ENCODE measurements at regions not wholly inside any gene's neighbourhood (a gene's known extent, or its start where the extent isn't known, plus 50 kb on each side); places are given as distances from the start of the nearest gene placed in this dataset.
A peak's percentile ranks its signal among the peaks of the same experiment; 100 is the strongest.

GRCh38 chr2:215830304-215830703, 183.0 kb downstream of the MREG start:
- Histone ChIP-seq H3K27ac (ENCODE audit: low read depth, low read length) (no peak overlapping the region), H2BK120ac (replicated peaks; ENCODE audit: low read depth, low read length) (no peak overlapping the region), H3K79me2 (ENCODE audit: control insufficient read depth in 1 of 2, insufficient read depth in 2 of 2, low read length in 2 of 2) (no peaks in the 10 kb centered on the region), H3K9ac (replicated peaks in 1 of 4; ENCODE audit: extremely low read depth in 1 of 4, low read depth in 3 of 4, low read length in 3 of 4) (no peak overlapping the region), H3K4me2 (ENCODE audit: insufficient read depth in 1 of 2, low read depth in 2 of 2, low read length in 2 of 2) (no peak overlapping the region), H4K91ac (replicated peaks; ENCODE audit: insufficient read length, low read length) (peak overlapping the region; percentile 71), H3K18ac (ENCODE audit: extremely low read depth, low read length) (no peak overlapping the region), H2BK20ac (ENCODE audit: low read length) (no peak overlapping the region), H2AFZ (ENCODE audit: low read length) (no peak overlapping the region), H3K56ac (replicated peaks; ENCODE audit: insufficient read length, low read depth, low read length) (no peak overlapping the region), H3K79me1 (ENCODE audit: low read depth, low read length) (no peaks in the 10 kb centered on the region), H3K4ac (replicated peaks; ENCODE audit: insufficient read length, low read depth, low read length) (no peak overlapping the region), H3K23me2 (ENCODE audit: low read depth, low read length) (no peaks in the 10 kb centered on the region), H3K4me1 (replicated peaks in 1 of 4; ENCODE audit: control insufficient read depth in 3 of 4, insufficient read depth in 4 of 4, low read length in 3 of 4) (no peaks in the 10 kb centered on the region), H3K27me3 (replicated peaks in 1 of 4; ENCODE audit: control insufficient read depth in 3 of 4, extremely low read depth in 1 of 4, insufficient read depth in 3 of 4, low read length in 3 of 4) (no peaks in the 10 kb centered on the region), H4K5ac (ENCODE audit: insufficient read length, low read depth, low read length) (no peak overlapping the region), H3K9me3 (ENCODE audit: insufficient read depth in 2 of 2, low read depth in 1 of 2, low read length in 1 of 2) (no peaks in the 10 kb centered on the region), H3K36me3 (ENCODE audit: control insufficient read depth in 2 of 4, insufficient read depth in 4 of 4, low read length in 3 of 4) (no peaks in the 10 kb centered on the region), H4K8ac (ENCODE audit: extremely low read depth, insufficient read depth, low read length) (no peak overlapping the region), H3K23ac (ENCODE audit: insufficient read length) (no peak overlapping the region), H4K20me1 (replicated peaks in 1 of 2; ENCODE audit: control insufficient read depth in 1 of 2, insufficient read depth in 2 of 2, low read length in 2 of 2) (no peaks in the 10 kb centered on the region), H3K14ac (ENCODE audit: insufficient read length) (no peak overlapping the region), H2BK15ac (ENCODE audit: low read length) (no peak overlapping the region), H3K4me3 (ENCODE audit: extremely low read depth in 1 of 4, insufficient read depth in 2 of 4, low read depth in 3 of 4, low read length in 4 of 4) (no peak overlapping the region), H2BK5ac (ENCODE audit: low read depth, low read length) (no peak overlapping the region), H2AK5ac (ENCODE audit: low read depth, low read length) (no peak overlapping the region), H2BK12ac (ENCODE audit: low read depth, low read length) (no peak overlapping the region)
- WGBS, 2 experiments (ENCODE audit: extremely low coverage in 1 of 2, insufficient coverage in 1 of 2, insufficient read length in 1 of 2, insufficient replicate concordance in 2 of 2, low coverage in 1 of 2, low lambda C conversion rate in 2 of 2, missing lambda C conversion rate in 1 of 2): 78% methylated on average over 4 of the region's 4 CpGs; no CpG with 5 or more reads in 1 of the 2 experiments
- CTCF ChIA-PET (ENCODE audit: partially characterized antibody): interaction anchor here (0.6 to 3.9 kb wide), 15 partner anchors 8 to 439 kb away, joined by 3 to 24 read pairs (median 3); no protein-coding TSS in a partner anchor
- TF ChIP-seq CBX5 (IDR thresholded peaks at IDR 0.05; ENCODE audit: low read depth, low read length): no peak
- no peak for TF ChIP-seq YY1 (IDR thresholded peaks at IDR 0.05; ENCODE audit: low read depth, low read length)
- no peak for TF ChIP-seq RAD21 (IDR thresholded peaks at IDR 0.05 in 1 of 2, conservative IDR thresholded peaks at IDR 0.05 in 1 of 2; ENCODE audit: low read depth in 2 of 2, low read length in 2 of 2)
- no peak for TF ChIP-seq ATF3 (IDR thresholded peaks at IDR 0.05; ENCODE audit: insufficient read depth, low read depth, low read length)
- no peak for TF ChIP-seq ASH2L (IDR thresholded peaks at IDR 0.05; ENCODE audit: low read length)
- TF ChIP-seq SP4 (IDR thresholded peaks at IDR 0.05; ENCODE audit: low read length): no peak
- POLR2A ChIA-PET (ENCODE audit: partially characterized antibody): no interaction called here
- FAIRE-seq (no peak), DNase-seq (ENCODE audit: low read depth in 1 of 2, low spot score in 2 of 2) (no peak)

Data from H1 (cell line).